ENCODE measurements at regions not wholly inside any gene's neighbourhood (a gene's known extent, or its start where the extent isn't known, plus 50 kb on each side); places are given as distances from the start of the nearest gene placed in this dataset.

DNA sequence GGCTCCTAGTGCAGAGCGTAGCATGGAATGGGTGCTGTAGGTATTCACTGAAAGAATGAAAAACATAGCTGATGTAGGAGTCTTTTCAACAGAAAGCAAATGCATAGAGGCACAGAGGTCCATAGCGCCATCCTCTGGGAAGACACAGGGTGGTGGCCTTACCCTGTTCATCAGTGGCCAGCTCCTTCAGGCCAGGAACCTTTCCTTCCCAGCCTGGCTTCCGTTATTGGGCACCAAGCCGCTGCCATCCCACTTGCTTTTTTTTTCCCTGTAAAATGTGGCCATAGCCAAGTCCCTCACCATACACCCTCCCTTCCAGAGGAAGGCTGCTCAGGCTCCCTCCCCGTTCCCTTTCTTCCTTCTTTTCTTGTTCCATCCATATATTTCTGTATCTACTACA is 118.1 kb downstream of the ZNF621 start:
- no peaks in the 10 kb centered on the region for H3K27me3 ChIP-seq (ENCODE audit: insufficient read depth, low read length)
- H3K79me2 ChIP-seq (ENCODE audit: control insufficient read depth, insufficient read depth, low read length, unreplicated experiment), result no peaks in the 10 kb centered on the region
- no peak overlapping the region for H3K27ac ChIP-seq (ENCODE audit: low read depth, low read length)
- H2AFZ ChIP-seq (ENCODE audit: low read length, unreplicated experiment), result no peak overlapping the region
- no peaks in the 10 kb centered on the region for H3K4me1 ChIP-seq (ENCODE audit: control insufficient read depth, insufficient read depth, low read length, unreplicated experiment)
- no peak overlapping the region for H3K4me3 ChIP-seq (ENCODE audit: low read depth, low read length)
- H3K36me3 ChIP-seq (ENCODE audit: insufficient read depth, low read length), result no peaks in the 10 kb centered on the region

- Histone ChIP-seq H3K4me3 (ENCODE audit: low read depth, low read length) (no peak overlapping the region), H3K4me1 (ENCODE audit: control insufficient read depth, insufficient read depth, low read length, unreplicated experiment) (no peaks in the 10 kb centered on the region), H3K27me3 (ENCODE audit: insufficient read depth, low read length) (no peaks in the 10 kb centered on the region), H3K27ac (ENCODE audit: low read depth, low read length) (no peak overlapping the region), H3K36me3 (ENCODE audit: insufficient read depth, low read length) (no peaks in the 10 kb centered on the region), H3K79me2 (ENCODE audit: control insufficient read depth, insufficient read depth, low read length, unreplicated experiment) (no peaks in the 10 kb centered on the region), H2AFZ (ENCODE audit: low read length, unreplicated experiment) (no peak overlapping the region)
Observed at GRCh38 chr3:40645883-40646282, 121.1 kb downstream of the ZNF621 start.

GRCh38 chr3:40649346-40649745 is 124.6 kb downstream of the ZNF621 start:
- no peaks in the 10 kb centered on the region for H3K36me3 ChIP-seq (ENCODE audit: insufficient read depth, low read length)
- no peak overlapping the region for H2AFZ ChIP-seq (ENCODE audit: low read length, unreplicated experiment)

DNA sequence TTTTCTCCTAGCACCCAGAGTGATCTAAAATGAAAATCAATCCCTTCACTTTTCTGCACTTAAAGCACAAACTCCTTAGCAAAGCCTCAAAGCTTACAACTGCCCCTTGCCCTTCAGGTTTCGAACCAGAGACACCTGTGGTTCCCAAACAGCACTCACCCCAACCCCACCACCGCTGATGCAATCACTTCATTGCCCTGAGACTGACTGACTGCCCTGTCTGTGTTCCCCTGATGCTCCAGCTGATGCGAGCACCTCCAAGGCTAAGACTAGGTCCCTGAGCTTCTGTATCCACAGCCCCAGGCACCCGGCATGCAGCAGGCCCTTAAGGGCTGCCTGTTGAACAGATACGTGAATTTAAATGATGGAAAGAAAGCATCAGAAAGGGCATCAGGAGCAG is 127.3 kb downstream of the ZNF621 start:
- Histone ChIP-seq H3K4me1 (ENCODE audit: control insufficient read depth, insufficient read depth, low read length, unreplicated experiment) (no peaks in the 10 kb centered on the region), H3K27ac (ENCODE audit: low read depth, low read length) (no peak overlapping the region), H3K36me3 (ENCODE audit: insufficient read depth, low read length) (no peaks in the 10 kb centered on the region), H2AFZ (ENCODE audit: low read length, unreplicated experiment) (no peak overlapping the region), H3K4me3 (ENCODE audit: low read depth, low read length) (no peak overlapping the region), H3K27me3 (ENCODE audit: insufficient read depth, low read length) (no peaks in the 10 kb centered on the region), H3K79me2 (ENCODE audit: control insufficient read depth, insufficient read depth, low read length, unreplicated experiment) (no peaks in the 10 kb centered on the region)

More at GRCh38 chr3:40649346-40649745, 124.6 kb downstream of the ZNF621 start:
- Histone ChIP-seq H3K4me1 (ENCODE audit: control insufficient read depth, insufficient read depth, low read length, unreplicated experiment) (no peaks in the 10 kb centered on the region), H3K79me2 (ENCODE audit: control insufficient read depth, insufficient read depth, low read length, unreplicated experiment) (no peaks in the 10 kb centered on the region), H3K27ac (ENCODE audit: low read depth, low read length) (no peak overlapping the region), H3K27me3 (ENCODE audit: insufficient read depth, low read length) (no peaks in the 10 kb centered on the region), H3K4me3 (ENCODE audit: low read depth, low read length) (no peak overlapping the region)

DNA sequence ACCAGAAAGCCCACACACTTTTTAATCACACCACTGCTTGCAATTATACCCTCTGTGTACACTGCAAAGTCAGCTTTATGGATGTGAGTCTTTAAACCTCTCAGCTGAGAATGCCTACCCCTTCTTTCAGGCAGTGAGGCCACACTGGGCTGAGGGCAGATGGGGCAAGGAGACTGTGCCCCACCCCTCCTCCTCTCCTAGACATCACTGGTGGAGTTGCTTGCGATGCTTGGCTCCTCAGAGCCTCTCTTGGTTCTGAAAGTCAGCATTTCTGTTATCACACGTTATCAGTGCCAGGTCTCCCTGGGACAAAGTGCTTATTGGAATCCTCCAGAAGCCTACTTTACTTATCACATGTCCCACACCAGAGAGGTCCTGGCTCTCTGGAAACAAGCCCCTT is 128.2 kb downstream of the ZNF621 start:
- no peak overlapping the region for H3K4me3 ChIP-seq (ENCODE audit: low read depth, low read length)
- no peaks in the 10 kb centered on the region for H3K4me1 ChIP-seq (ENCODE audit: control insufficient read depth, insufficient read depth, low read length, unreplicated experiment)
- H3K27me3 ChIP-seq (ENCODE audit: insufficient read depth, low read length), result no peaks in the 10 kb centered on the region
- no peak overlapping the region for H2AFZ ChIP-seq (ENCODE audit: low read length, unreplicated experiment)
- no peaks in the 10 kb centered on the region for H3K36me3 ChIP-seq (ENCODE audit: insufficient read depth, low read length)
- no peaks in the 10 kb centered on the region for H3K79me2 ChIP-seq (ENCODE audit: control insufficient read depth, insufficient read depth, low read length, unreplicated experiment)
- no peak overlapping the region for H3K27ac ChIP-seq (ENCODE audit: low read depth, low read length)

- H3K27ac ChIP-seq (ENCODE audit: low read depth, low read length), result no peak overlapping the region
Observed at GRCh38 chr3:40653878-40654277, 129.1 kb downstream of the ZNF621 start.

GRCh38 chr3:40655551-40655950 is 130.8 kb downstream of the ZNF621 start:
- Histone ChIP-seq H3K4me3 (ENCODE audit: low read depth, low read length) (no peak overlapping the region), H2AFZ (ENCODE audit: low read length, unreplicated experiment) (no peak overlapping the region)

More at GRCh38 chr3:40653878-40654277, 129.1 kb downstream of the ZNF621 start:
- no peaks in the 10 kb centered on the region for H3K27me3 ChIP-seq (ENCODE audit: insufficient read depth, low read length)
- no peaks in the 10 kb centered on the region for H3K79me2 ChIP-seq (ENCODE audit: control insufficient read depth, insufficient read depth, low read length, unreplicated experiment)
- no peak overlapping the region for H3K4me3 ChIP-seq (ENCODE audit: low read depth, low read length)
- H3K4me1 ChIP-seq (ENCODE audit: control insufficient read depth, insufficient read depth, low read length, unreplicated experiment), result no peaks in the 10 kb centered on the region
- H3K36me3 ChIP-seq (ENCODE audit: insufficient read depth, low read length), result no peaks in the 10 kb centered on the region
- no peak overlapping the region for H2AFZ ChIP-seq (ENCODE audit: low read length, unreplicated experiment)

DNA sequence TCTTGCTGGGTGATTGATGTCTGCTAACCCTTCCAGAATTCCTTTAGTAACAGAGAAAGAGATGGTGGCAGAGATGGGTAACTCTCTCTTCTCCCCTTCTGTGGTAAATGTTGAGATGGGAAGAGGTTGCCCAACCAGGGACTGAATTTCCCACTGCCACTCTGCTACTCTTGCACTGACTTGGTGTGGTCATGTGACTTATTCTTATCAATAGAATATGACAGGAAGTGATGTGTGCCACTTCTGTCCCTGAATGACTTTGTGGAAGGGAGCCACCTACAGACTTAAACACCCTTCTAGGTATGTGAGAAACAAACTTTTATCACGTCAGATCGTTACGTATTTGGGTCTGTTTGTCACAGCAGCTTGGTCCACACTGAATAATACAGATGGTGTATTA is 132.9 kb downstream of the ZNF621 start:
- Histone ChIP-seq H3K27ac (ENCODE audit: low read depth, low read length) (no peak overlapping the region), H3K79me2 (ENCODE audit: control insufficient read depth, insufficient read depth, low read length, unreplicated experiment) (no peaks in the 10 kb centered on the region), H2AFZ (ENCODE audit: low read length, unreplicated experiment) (no peak overlapping the region), H3K4me3 (ENCODE audit: low read depth, low read length) (no peak overlapping the region), H3K4me1 (ENCODE audit: control insufficient read depth, insufficient read depth, low read length, unreplicated experiment) (no peaks in the 10 kb centered on the region), H3K36me3 (ENCODE audit: insufficient read depth, low read length) (no peaks in the 10 kb centered on the region), H3K27me3 (ENCODE audit: insufficient read depth, low read length) (peaks cover 6% of the 10 kb centered on the region; the same call in 1 of the 2 replicates)

More at GRCh38 chr3:40655551-40655950, 130.8 kb downstream of the ZNF621 start:
- Histone ChIP-seq H3K27ac (ENCODE audit: low read depth, low read length) (no peak overlapping the region), H3K36me3 (ENCODE audit: insufficient read depth, low read length) (no peaks in the 10 kb centered on the region), H3K27me3 (ENCODE audit: insufficient read depth, low read length) (no peaks in the 10 kb centered on the region), H3K79me2 (ENCODE audit: control insufficient read depth, insufficient read depth, low read length, unreplicated experiment) (no peaks in the 10 kb centered on the region), H3K4me1 (ENCODE audit: control insufficient read depth, insufficient read depth, low read length, unreplicated experiment) (no peaks in the 10 kb centered on the region)

- Histone ChIP-seq H3K4me3 (ENCODE audit: low read depth, low read length) (no peak overlapping the region), H2AFZ (ENCODE audit: low read length, unreplicated experiment) (no peak overlapping the region), H3K27me3 (ENCODE audit: insufficient read depth, low read length) (peaks cover 6% of the 10 kb centered on the region; the same call in 1 of the 2 replicates), H3K4me1 (ENCODE audit: control insufficient read depth, insufficient read depth, low read length, unreplicated experiment) (no peaks in the 10 kb centered on the region), H3K27ac (ENCODE audit: low read depth, low read length) (no peak overlapping the region), H3K36me3 (ENCODE audit: insufficient read depth, low read length) (no peaks in the 10 kb centered on the region), H3K79me2 (ENCODE audit: control insufficient read depth, insufficient read depth, low read length, unreplicated experiment) (no peaks in the 10 kb centered on the region)
Observed at GRCh38 chr3:40658305-40658704, 133.5 kb downstream of the ZNF621 start.

DNA sequence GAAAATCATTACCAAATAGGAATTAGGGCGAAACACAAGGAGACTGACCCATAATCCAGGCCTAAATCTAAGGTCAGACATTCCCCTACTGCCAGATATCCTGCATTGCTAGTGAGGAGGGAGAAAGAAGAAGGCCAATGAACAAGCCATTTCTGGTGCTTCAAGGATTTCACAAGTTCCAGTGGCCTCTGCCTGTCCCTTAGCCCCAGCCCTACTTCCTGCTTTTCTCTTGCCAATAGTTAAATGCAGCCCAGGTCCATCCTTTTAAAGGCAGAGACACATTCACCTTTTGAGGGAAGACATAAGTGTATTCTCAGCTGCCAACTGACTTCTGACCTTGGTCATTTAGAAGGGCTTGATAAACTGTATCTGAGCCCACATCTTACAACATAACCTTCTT is 135.8 kb downstream of the ZNF621 start:
- Histone ChIP-seq H3K4me3 (ENCODE audit: low read depth, low read length) (no peak overlapping the region), H3K27me3 (ENCODE audit: insufficient read depth, low read length) (peaks cover 9% of the 10 kb centered on the region; the same call in 1 of the 2 replicates), H3K27ac (ENCODE audit: low read depth, low read length) (no peak overlapping the region), H2AFZ (ENCODE audit: low read length, unreplicated experiment) (no peak overlapping the region), H3K36me3 (ENCODE audit: insufficient read depth, low read length) (no peaks in the 10 kb centered on the region), H3K79me2 (ENCODE audit: control insufficient read depth, insufficient read depth, low read length, unreplicated experiment) (no peaks in the 10 kb centered on the region), H3K4me1 (ENCODE audit: control insufficient read depth, insufficient read depth, low read length, unreplicated experiment) (no peaks in the 10 kb centered on the region)

DNA sequence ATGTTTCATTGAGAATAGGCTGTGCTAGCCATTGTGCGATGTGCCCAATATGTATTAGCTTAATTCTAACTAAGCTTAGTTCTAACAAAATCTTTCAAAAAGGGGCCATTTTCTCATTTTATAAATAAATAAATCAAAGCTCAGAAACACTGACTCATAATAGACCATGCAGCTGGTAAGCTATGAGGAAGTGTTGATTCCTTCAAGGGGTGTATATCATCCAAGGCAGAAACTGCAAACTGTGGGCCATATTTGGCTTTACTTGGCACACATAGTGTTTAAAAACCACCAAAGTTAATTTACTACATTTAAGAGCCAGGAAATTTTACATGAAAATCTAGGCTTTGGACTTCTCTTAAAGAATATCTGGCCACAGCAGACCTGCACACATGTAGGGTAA is 136.5 kb downstream of the ZNF621 start:
- peaks cover 9% of the 10 kb centered on the region; the same call in 1 of the 2 replicates for H3K27me3 ChIP-seq (ENCODE audit: insufficient read depth, low read length)
- H3K36me3 ChIP-seq (ENCODE audit: insufficient read depth, low read length), result no peaks in the 10 kb centered on the region
- H3K79me2 ChIP-seq (ENCODE audit: control insufficient read depth, insufficient read depth, low read length, unreplicated experiment), result no peaks in the 10 kb centered on the region
- H2AFZ ChIP-seq (ENCODE audit: low read length, unreplicated experiment), result no peak overlapping the region
- no peak overlapping the region for H3K27ac ChIP-seq (ENCODE audit: low read depth, low read length)
- H3K4me3 ChIP-seq (ENCODE audit: low read depth, low read length), result no peak overlapping the region
- no peaks in the 10 kb centered on the region for H3K4me1 ChIP-seq (ENCODE audit: control insufficient read depth, insufficient read depth, low read length, unreplicated experiment)

Data from ACC112 (cell line).